ENCODE measurements at regions not wholly inside any gene's neighbourhood (a gene's known extent, or its start where the extent isn't known, plus 50 kb on each side); places are given as distances from the start of the nearest gene placed in this dataset.

GRCh38 chr2:59191781-59192180 lies 950.7 kb upstream of the FANCL start:
- H3K27ac ChIP-seq (ENCODE audit: low read length), result no peak overlapping the region
- no peak for TF ChIP-seq EZH2 (IDR thresholded peaks at IDR 0.05; ENCODE audit: borderline replicate concordance, low read depth, low read length, severe bottlenecking)
- no peak for TF ChIP-seq CTCF (IDR thresholded peaks at IDR 0.05; ENCODE audit: borderline replicate concordance, extremely low read depth, low read length, poor library complexity, severe bottlenecking)
- H2AFZ ChIP-seq (ENCODE audit: low read depth, low read length), result no peak overlapping the region
- H3K9me3 ChIP-seq (ENCODE audit: insufficient read depth, low read length, severe bottlenecking), result no peaks in the 10 kb centered on the region
- DNase-seq (no peak), ATAC-seq (ENCODE audit: insufficient read depth, low read depth) (no peak)
- H3K27me3 ChIP-seq (ENCODE audit: insufficient read depth, low read length, poor library complexity), result no peaks in the 10 kb centered on the region
- H4K20me1 ChIP-seq (ENCODE audit: insufficient read depth, low read length), result no peaks in the 10 kb centered on the region
- no peaks in the 10 kb centered on the region for H3K36me3 ChIP-seq (ENCODE audit: insufficient read depth, low read length)
- H3K9ac ChIP-seq (ENCODE audit: low read depth, low read length), result no peak overlapping the region
- no peak overlapping the region for H3K4me3 ChIP-seq (ENCODE audit: low read depth in 1 of 2, low read length in 2 of 2)
- no peak overlapping the region for H3K4me2 ChIP-seq (ENCODE audit: insufficient read depth, low read length)
- no peaks in the 10 kb centered on the region for H3K4me1 ChIP-seq (ENCODE audit: insufficient read depth, low read length)
- H3K79me2 ChIP-seq (ENCODE audit: insufficient read depth, low read length), result no peaks in the 10 kb centered on the region

GRCh38 chr2:59190518-59190917 lies 949.4 kb upstream of the FANCL start:
- H3K9me3 ChIP-seq (ENCODE audit: insufficient read depth, low read length, severe bottlenecking), result no peaks in the 10 kb centered on the region
- no peak for ATAC-seq (ENCODE audit: insufficient read depth, low read depth)
- no peak for TF ChIP-seq CTCF (IDR thresholded peaks at IDR 0.05; ENCODE audit: borderline replicate concordance, extremely low read depth, low read length, poor library complexity, severe bottlenecking)
- no peak for TF ChIP-seq EZH2 (IDR thresholded peaks at IDR 0.05; ENCODE audit: borderline replicate concordance, low read depth, low read length, severe bottlenecking)
- no peaks in the 10 kb centered on the region for H3K27me3 ChIP-seq (ENCODE audit: insufficient read depth, low read length, poor library complexity)
- no peaks in the 10 kb centered on the region for H3K79me2 ChIP-seq (ENCODE audit: insufficient read depth, low read length)
- H3K4me1 ChIP-seq (ENCODE audit: insufficient read depth, low read length), result no peaks in the 10 kb centered on the region
- H3K4me2 ChIP-seq (ENCODE audit: insufficient read depth, low read length), result no peak overlapping the region
- no peak overlapping the region for H3K27ac ChIP-seq (ENCODE audit: low read length)
- H2AFZ ChIP-seq (ENCODE audit: low read depth, low read length), result 0 out of 2 replicates have a peak overlapping the region, but pooled peaks have one; percentile 21
- DNase-seq, result no peak
- H3K4me3 ChIP-seq (ENCODE audit: low read depth in 1 of 2, low read length in 2 of 2), result no peak overlapping the region
- no peaks in the 10 kb centered on the region for H4K20me1 ChIP-seq (ENCODE audit: insufficient read depth, low read length)
- H3K36me3 ChIP-seq (ENCODE audit: insufficient read depth, low read length), result no peaks in the 10 kb centered on the region
- H3K9ac ChIP-seq (ENCODE audit: low read depth, low read length), result no peak overlapping the region

- H3K27me3 ChIP-seq (ENCODE audit: insufficient read depth, low read length, poor library complexity), result no peaks in the 10 kb centered on the region
- no peak overlapping the region for H3K4me2 ChIP-seq (ENCODE audit: insufficient read depth, low read length)
- H3K4me3 ChIP-seq (ENCODE audit: low read depth in 1 of 2, low read length in 2 of 2), result no peak overlapping the region
- no peak overlapping the region for H3K9ac ChIP-seq (ENCODE audit: low read depth, low read length)
- H2AFZ ChIP-seq (ENCODE audit: low read depth, low read length), result 0 out of 2 replicates have a peak overlapping the region, but pooled peaks have one; percentile 32
- ATAC-seq (ENCODE audit: insufficient read depth, low read depth) (no peak), DNase-seq (no peak)
- no peak overlapping the region for H3K27ac ChIP-seq (ENCODE audit: low read length)
- H3K36me3 ChIP-seq (ENCODE audit: insufficient read depth, low read length), result no peaks in the 10 kb centered on the region
- no peak for TF ChIP-seq CTCF (IDR thresholded peaks at IDR 0.05; ENCODE audit: borderline replicate concordance, extremely low read depth, low read length, poor library complexity, severe bottlenecking)
- TF ChIP-seq EZH2 (IDR thresholded peaks at IDR 0.05; ENCODE audit: borderline replicate concordance, low read depth, low read length, severe bottlenecking), result no peak
- H4K20me1 ChIP-seq (ENCODE audit: insufficient read depth, low read length), result no peaks in the 10 kb centered on the region
- H3K79me2 ChIP-seq (ENCODE audit: insufficient read depth, low read length), result no peaks in the 10 kb centered on the region
- H3K9me3 ChIP-seq (ENCODE audit: insufficient read depth, low read length, severe bottlenecking), result no peaks in the 10 kb centered on the region
- H3K4me1 ChIP-seq (ENCODE audit: insufficient read depth, low read length), result no peaks in the 10 kb centered on the region
These were observed 943.3 kb upstream of the FANCL start for GRCh38 chr2:59184276-59185020.
